ENCODE measurements at regions not wholly inside any gene's neighbourhood (a gene's known extent, or its start where the extent isn't known, plus 50 kb on each side); places are given as distances from the start of the nearest gene placed in this dataset.

- no peak for DNase-seq (ENCODE audit: low spot score)
Observed at GRCh38 chr3:36193448-36193847, 186.9 kb upstream of the STAC start.

GRCh38 chr3:36196058-36196457, 184.2 kb upstream of the STAC start:
- DNase-seq (ENCODE audit: low spot score) = no peak

DNA sequence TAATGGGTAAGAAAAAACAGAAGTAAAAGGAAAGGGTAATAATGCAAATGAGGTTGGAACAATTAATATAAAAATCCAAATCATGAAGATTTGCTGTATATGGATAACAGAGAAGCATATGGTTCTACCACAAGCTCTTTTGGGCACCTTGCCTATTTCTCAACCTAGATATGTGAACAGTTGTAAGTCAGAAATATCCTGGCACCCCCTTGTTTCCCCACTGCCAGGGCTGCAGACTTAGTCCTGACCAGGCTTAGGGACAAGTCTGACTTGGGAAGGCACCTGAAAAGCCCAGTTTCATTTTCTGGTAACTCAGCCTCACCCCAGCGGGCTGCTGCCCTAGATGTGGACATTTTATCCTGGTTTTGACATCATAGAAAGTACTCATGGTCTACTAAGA, 183.2 kb upstream of the STAC start:
- DNase-seq (ENCODE audit: low spot score) = no peak

- no peak for DNase-seq (ENCODE audit: low spot score)
Observed at GRCh38 chr3:36201546-36201945, 178.8 kb upstream of the STAC start.

DNA sequence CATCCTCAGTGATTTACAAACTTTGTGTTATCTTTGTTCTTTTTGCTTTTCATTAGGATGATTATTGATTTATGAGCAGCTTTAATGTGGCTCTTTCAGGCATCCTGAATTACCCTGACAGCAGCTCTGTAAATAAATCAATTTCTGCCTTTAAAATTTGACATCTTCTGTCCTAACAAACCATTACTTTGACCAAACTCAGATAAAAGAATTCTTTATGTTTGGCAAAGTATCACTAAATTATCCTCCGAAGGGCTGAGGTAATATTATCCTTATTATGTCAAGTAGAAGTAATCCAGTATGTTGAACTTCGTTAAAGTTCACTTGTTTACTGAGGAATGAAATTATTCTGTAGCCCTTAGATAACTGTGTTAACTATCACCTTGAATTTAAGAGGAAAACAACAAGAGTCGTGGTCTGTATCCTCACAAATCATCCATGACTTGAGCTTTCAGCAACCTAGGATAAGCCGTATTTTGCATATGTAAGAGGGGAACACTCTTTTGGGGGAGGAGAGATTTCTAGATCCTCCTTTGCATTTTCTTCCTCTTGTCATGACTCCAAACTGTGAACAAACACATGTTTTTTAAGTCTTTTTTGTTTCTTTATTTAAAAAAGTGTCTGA, 173.2 kb upstream of the STAC start:
- no peak for DNase-seq (ENCODE audit: low spot score)

- DNase-seq (ENCODE audit: low spot score) = no peak
Observed at GRCh38 chr3:36210840-36211651, 169.3 kb upstream of the STAC start.

DNA sequence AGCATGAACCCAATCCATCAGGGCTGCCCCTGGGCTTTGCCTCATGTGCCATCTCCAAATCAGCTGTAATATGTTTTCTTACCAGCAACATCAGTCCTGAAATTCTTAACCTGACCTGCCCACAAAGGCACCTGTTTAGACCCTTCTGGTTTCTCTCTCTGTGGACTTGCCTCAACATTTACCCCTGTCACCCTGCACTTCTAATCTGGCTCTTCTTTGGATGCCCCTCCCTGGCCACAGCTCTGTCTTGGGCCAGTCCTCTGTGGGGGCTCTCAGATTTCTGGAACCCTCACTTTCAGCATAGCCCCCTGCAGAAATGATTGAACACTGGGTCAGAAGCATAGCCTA, 168.7 kb upstream of the STAC start:
- no peak for DNase-seq (ENCODE audit: low spot score)

DNA sequence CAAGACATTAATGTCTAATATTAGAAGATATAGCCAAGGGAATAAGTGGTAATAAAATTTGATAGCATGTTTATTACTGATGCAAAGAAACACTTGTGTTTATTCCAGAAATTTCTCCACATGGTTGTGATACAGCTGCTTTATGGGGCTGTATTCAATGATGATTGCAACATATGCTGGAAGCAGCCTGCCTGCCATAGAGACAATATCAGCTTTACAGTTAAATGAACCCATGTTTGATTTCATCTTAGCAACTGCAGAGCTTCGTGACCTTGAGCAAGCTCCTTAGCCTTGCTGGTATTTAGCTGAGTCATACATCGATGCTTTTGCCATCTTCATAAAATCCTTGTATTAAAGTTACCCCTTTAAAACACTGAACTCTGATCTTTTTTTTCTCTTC, 168.1 kb upstream of the STAC start:
- DNase-seq (ENCODE audit: low spot score) = no peak

- no peak for DNase-seq (ENCODE audit: low spot score)
Observed at GRCh38 chr3:36214460-36214859, 165.8 kb upstream of the STAC start.

GRCh38 chr3:36215241-36215640, 165.1 kb upstream of the STAC start:
- DNase-seq (ENCODE audit: low spot score) = no peak

- no peak for DNase-seq (ENCODE audit: low spot score)
Observed at GRCh38 chr3:36219398-36219797, 160.9 kb upstream of the STAC start.

- DNase-seq (ENCODE audit: low spot score) = no peak
Observed at GRCh38 chr3:36220173-36220572, 160.1 kb upstream of the STAC start.

GRCh38 chr3:36221975-36222374, 158.3 kb upstream of the STAC start:
- DNase-seq (ENCODE audit: low spot score) = no peak

DNA sequence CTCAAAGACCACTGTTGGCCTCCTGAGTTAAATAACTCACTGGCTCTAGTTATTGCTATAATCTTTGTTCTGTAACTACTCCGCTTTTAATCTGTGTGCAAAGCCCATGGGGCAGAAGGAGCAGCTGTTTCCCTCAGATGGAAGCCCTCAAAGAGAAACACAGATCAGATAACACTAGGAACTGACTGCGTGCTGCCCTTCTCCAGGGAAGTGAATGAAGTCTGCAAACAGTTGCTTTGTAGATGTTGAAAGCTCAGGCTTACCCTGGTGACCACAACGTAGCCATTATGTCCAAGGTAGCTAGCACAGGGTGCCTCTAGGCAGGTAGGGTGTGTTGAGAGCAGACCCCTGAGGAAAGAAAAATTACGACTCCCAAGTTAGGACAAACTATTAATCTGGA, 152.3 kb upstream of the STAC start:
- no peak for DNase-seq (ENCODE audit: low spot score)

- DNase-seq (ENCODE audit: low spot score) = no peak
Observed at GRCh38 chr3:36229496-36229895, 150.8 kb upstream of the STAC start.

- DNase-seq (ENCODE audit: low spot score) = no peak
Observed at GRCh38 chr3:36232797-36233489, 147.4 kb upstream of the STAC start.

DNA sequence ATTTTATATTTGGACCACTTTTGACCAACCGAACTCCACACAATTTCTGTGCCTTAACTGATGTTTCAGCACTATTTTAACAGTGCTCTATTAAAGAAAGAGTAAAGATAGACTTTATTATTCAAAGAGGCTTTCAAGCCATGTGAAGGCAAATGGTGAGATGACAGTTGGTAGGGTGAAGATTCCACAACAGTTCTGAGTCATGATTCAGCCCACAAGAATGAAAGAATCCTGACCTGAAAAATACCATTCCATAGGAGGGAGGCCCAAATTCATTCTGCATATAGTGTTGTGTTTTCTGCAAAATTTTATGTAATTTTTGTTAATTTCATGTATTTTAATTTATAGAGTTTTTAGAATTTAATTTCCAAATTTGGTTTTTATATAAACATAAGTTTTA, 135.6 kb upstream of the STAC start:
- DNase-seq (ENCODE audit: low spot score) = no peak

DNA sequence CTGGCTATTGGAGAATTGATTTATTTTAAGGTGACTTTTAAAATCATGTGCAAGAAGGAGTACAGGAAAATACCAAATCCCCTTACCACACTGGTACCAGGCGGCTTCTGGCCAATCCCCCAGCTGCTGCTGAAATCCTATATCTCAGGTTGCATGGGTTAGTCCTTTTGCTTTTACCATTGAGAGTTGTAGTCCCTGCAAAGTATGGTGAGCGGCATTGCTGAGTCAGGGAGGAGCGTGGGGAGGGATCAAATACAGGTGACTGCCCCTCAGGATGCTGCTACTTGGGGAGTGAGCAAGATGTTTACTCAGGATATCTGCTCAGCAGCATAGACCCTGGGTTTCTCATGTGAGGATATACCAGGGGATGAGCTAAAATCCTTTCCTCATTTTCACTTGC, 131.9 kb upstream of the STAC start:
- DNase-seq (ENCODE audit: low spot score) = no peak

- no peak for DNase-seq (ENCODE audit: low spot score)
Observed at GRCh38 chr3:36250191-36250590, 130.1 kb upstream of the STAC start.

DNA sequence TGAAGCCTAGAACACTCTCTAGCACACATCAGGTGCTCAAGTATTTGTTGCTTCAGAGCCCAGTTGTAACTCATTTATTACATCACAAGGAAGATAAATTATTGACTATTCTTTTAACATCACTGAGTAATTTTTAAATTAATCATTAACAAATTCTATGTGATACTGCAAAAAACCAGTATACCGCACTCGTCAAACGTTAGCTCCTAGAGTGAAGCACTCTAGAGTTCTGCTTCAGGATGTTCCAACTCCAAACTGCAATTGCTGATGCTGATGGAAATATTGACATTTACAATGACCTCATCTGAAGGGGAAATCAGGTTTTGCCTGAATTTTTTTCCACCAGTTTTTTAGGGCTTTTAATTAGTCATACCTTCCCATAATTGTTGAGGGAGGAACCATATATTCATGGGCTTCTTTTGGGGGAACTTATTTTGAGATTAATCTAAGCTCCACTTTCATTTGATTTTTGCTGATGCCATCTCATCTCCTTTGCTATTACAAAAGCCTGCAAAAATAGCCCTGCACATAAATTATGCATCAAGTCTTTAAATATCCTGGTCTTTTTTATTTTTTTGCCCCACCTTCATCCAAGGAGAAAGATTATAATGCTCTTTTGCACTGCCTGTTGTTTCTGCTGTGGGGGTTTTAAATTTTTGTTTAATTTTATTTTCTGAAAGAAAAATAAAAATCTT, 123.0 kb upstream of the STAC start:
- no peak for DNase-seq (ENCODE audit: low spot score)

- DNase-seq (ENCODE audit: low spot score) = no peak
Observed at GRCh38 chr3:36258421-36258820, 121.9 kb upstream of the STAC start.

DNA sequence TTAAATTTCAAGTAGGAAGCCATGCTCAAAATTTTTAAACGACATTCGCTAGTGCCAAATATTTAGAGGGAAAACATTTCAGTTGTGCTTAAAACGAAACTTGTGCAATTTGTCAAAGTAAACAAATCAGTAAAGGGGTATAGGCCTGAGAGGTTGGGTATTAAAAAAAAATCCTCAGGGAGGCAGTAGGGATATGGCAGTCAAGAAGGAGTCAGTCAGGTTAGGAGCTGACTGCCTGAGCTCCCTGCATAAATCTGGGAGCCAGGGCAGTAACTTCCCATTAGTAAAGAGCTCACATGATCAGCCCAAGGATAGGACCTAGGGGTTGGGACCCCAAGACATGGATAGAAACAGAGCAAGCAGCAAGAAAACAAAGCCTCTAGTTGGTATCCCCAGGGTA, 120.7 kb upstream of the STAC start:
- DNase-seq (ENCODE audit: low spot score) = no peak

DNA sequence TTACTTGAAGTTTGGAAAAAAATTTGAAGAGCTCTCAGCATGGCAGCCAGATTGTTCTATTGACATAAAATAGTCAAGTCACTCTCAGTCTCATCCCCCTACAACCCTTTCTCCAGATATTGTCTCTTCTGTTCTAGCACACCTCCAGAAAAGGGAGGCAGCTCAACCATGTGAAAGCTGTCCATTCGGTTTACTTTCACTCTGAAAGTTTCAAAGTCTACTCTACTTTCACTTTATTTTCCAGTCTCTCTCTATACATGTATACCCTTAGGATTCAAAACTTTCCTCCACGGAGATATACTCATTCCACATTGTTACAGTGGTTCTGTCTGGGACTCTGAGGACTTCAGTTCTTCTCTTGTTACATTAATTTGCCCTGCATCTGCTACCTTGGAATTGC, 111.0 kb upstream of the STAC start:
- DNase-seq (ENCODE audit: low spot score) = no peak
